C4-2B (cell line): ENCODE measurements at regions not wholly inside any gene's neighbourhood (a gene's known extent, or its start where the extent isn't known, plus 50 kb on each side); places are given as distances from the start of the nearest gene placed in this dataset.

Experiments
- CTCF ChIP-seq: fragments of 450-650 bp; conservative IDR thresholded peaks from 2 replicates; pipeline ENCODE4 v1.5.1; 2017; ENCODE audit warnings: mild to moderate bottlenecking
- ZFX ChIP-seq: fragments of 450-650 bp; IDR thresholded peaks from 2 replicates; pipeline ENCODE4 v1.6.1; 2017

GRCh38 chr2:120463996-120464395 is 118.1 kb downstream of the INHBB start:
- no peak for TF ChIP-seq CTCF
- no peak for TF ChIP-seq ZFX
